ENCODE measurements at regions not wholly inside any gene's neighbourhood (a gene's known extent, or its start where the extent isn't known, plus 50 kb on each side); places are given as distances from the start of the nearest gene placed in this dataset.

- Histone ChIP-seq H3K36me3 (ENCODE audit: control insufficient read depth, insufficient read depth, low read length) (no peaks in the 10 kb centered on the region), H3K4me3 (ENCODE audit: low read length) (no peak overlapping the region), H3K27ac (ENCODE audit: low read length) (no peak overlapping the region), H3K4me1 (ENCODE audit: control insufficient read depth, insufficient read depth, low read length) (no peaks in the 10 kb centered on the region), H3K27me3 (ENCODE audit: control insufficient read depth, insufficient read depth, low read length) (no peaks in the 10 kb centered on the region), H3K9me3 (ENCODE audit: control insufficient read depth, insufficient read depth, low read length) (peaks cover 4% of the 10 kb centered on the region)
- H3K4me1 Mint-ChIP-seq, result no peaks in the 10 kb centered on the region
- 72% methylated on average over 2 of the region's 2 CpGs for WGBS (ENCODE audit: insufficient coverage)
- no peaks in the 10 kb centered on the region for H3K27me3 Mint-ChIP-seq (ENCODE audit: low read depth in 2 of 2)
- peaks cover 0 to 2% of the 10 kb centered on the region in 2 donors for H3K9me3 Mint-ChIP-seq
- no peaks in the 10 kb centered on the region for H3K36me3 Mint-ChIP-seq
- intact Hi-C loops (cut with micrococcal nuclease), result no loop called here
- ATAC-seq, result no peak
- H3K27ac Mint-ChIP-seq, result no peak overlapping the region
- TF ChIP-seq CTCF (IDR thresholded peaks at IDR 0.05), result no peak
- DNase-seq, result no peak
- no peak overlapping the region for H3K4me3 Mint-ChIP-seq
Measured at GRCh38 chr18:5051207-5051606, 145.8 kb downstream of the AKAIN1 start.

- Histone ChIP-seq H3K27ac (ENCODE audit: low read length) (no peak overlapping the region), H3K36me3 (ENCODE audit: control insufficient read depth, insufficient read depth, low read length) (no peaks in the 10 kb centered on the region), H3K9me3 (ENCODE audit: control insufficient read depth, insufficient read depth, low read length) (peaks cover 4% of the 10 kb centered on the region), H3K4me3 (ENCODE audit: low read length) (no peak overlapping the region), H3K27me3 (ENCODE audit: control insufficient read depth, insufficient read depth, low read length) (no peaks in the 10 kb centered on the region), H3K4me1 (ENCODE audit: control insufficient read depth, insufficient read depth, low read length) (no peaks in the 10 kb centered on the region)
- ATAC-seq, result no peak
- intact Hi-C loops (cut with micrococcal nuclease), result no loop called here
- peaks cover 0 to 2% of the 10 kb centered on the region in 2 donors for H3K9me3 Mint-ChIP-seq
- H3K27me3 Mint-ChIP-seq (ENCODE audit: low read depth in 2 of 2), result no peaks in the 10 kb centered on the region
- TF ChIP-seq CTCF (IDR thresholded peaks at IDR 0.05), result no peak
- 96% methylated on average over 3 of the region's 3 CpGs for WGBS (ENCODE audit: insufficient coverage)
- H3K4me3 Mint-ChIP-seq, result no peak overlapping the region
- DNase-seq, result no peak
- no peak overlapping the region for H3K27ac Mint-ChIP-seq
- no peaks in the 10 kb centered on the region for H3K4me1 Mint-ChIP-seq
- H3K36me3 Mint-ChIP-seq, result no peaks in the 10 kb centered on the region
Measured at GRCh38 chr18:5049124-5049523, 147.9 kb downstream of the AKAIN1 start.

- no peak overlapping the region for H3K4me3 Mint-ChIP-seq
Measured at GRCh38 chr18:5040476-5040875, 156.6 kb downstream of the AKAIN1 start.

More at GRCh38 chr18:5040476-5040875, 156.6 kb downstream of the AKAIN1 start:
- peaks cover 0 to 6% of the 10 kb centered on the region in 2 donors for H3K9me3 Mint-ChIP-seq
- Histone ChIP-seq H3K4me3 (ENCODE audit: low read length) (no peak overlapping the region), H3K9me3 (ENCODE audit: control insufficient read depth, insufficient read depth, low read length) (no peaks in the 10 kb centered on the region), H3K27ac (ENCODE audit: low read length) (no peak overlapping the region), H3K36me3 (ENCODE audit: control insufficient read depth, insufficient read depth, low read length) (no peaks in the 10 kb centered on the region), H3K4me1 (ENCODE audit: control insufficient read depth, insufficient read depth, low read length) (no peaks in the 10 kb centered on the region), H3K27me3 (ENCODE audit: control insufficient read depth, insufficient read depth, low read length) (no peaks in the 10 kb centered on the region)
- ATAC-seq, result no peak
- H3K36me3 Mint-ChIP-seq, result no peaks in the 10 kb centered on the region
- no peak for DNase-seq
- 83% methylated on average over 3 of the region's 3 CpGs for WGBS (ENCODE audit: insufficient coverage)
- intact Hi-C loops (cut with micrococcal nuclease), result no loop called here
- H3K27me3 Mint-ChIP-seq (ENCODE audit: low read depth in 2 of 2), result no peaks in the 10 kb centered on the region
- H3K27ac Mint-ChIP-seq, result no peak overlapping the region
- no peak for TF ChIP-seq CTCF (IDR thresholded peaks at IDR 0.05)
- no peaks in the 10 kb centered on the region for H3K4me1 Mint-ChIP-seq

Measured in natural killer cell (primary cell).